Naive thymus-derived CD4-positive, alpha-beta T cell (primary cell): ENCODE measurements at regions not wholly inside any gene's neighbourhood (a gene's known extent, or its start where the extent isn't known, plus 50 kb on each side); places are given as distances from the start of the nearest gene placed in this dataset.
A peak's percentile ranks its signal among the peaks of the same experiment; 100 is the strongest.
"Not testable (repeated sequence)": the region's sequence is repeated elsewhere in the genome, so short reads cannot be mapped to it uniquely, and the experiment has no call there.

Source experiments
- ATAC-seq: fragments of 150-1000 bp; cut with Tn5 transposase; 2 replicates; pipeline ENCODE4 v1.10.0; 2021; ENCODE audit warnings: mild to moderate bottlenecking, moderate library complexity
- CTCF ChIA-PET: fragments of 350-600 bp; sonication (Branson Sonifier 250); formaldehyde crosslinking; loops from one replicate; lab custom pipeline; 2021; ENCODE audit warnings: antibody characterized with exemption; lab: Charles Lee
- POLR2A ChIA-PET: fragments of 350-600 bp; sonication (Branson Sonifier 250); formaldehyde crosslinking; loops from one replicate; lab custom pipeline; 2021; ENCODE audit warnings: antibody characterized with exemption, inconsistent platforms; lab: Charles Lee
- DNase-seq, 9 donors: peaks; one replicate each; pipeline versions ENCODE4 v3.0.0 to v3.0.0-alpha.2; 2020 to 2022; ENCODE audit warnings: mixed read lengths in 1 of 9
- H3K27ac ChIP-seq: one replicate; pipeline ENCODE4 v1.7.0; 2013; ENCODE audit warnings: mild to moderate bottlenecking, low read depth, low read length, moderate library complexity
- H3K27me3 ChIP-seq, 2 donors: one replicate each; pipeline ENCODE4 v1.7.0; 2013; ENCODE audit warnings: low read length in 2 of 2, mild to moderate bottlenecking in 2 of 2, moderate library complexity in 2 of 2; ENCODE audit not compliant: control insufficient read depth in 2 of 2, insufficient read depth in 2 of 2
- H3K36me3 ChIP-seq, 3 experiments: 1 replicate in 2 of 3; 2 replicates in 1 of 3; pipeline ENCODE4 v1.7.0; 2013; ENCODE audit warnings: low read length in 3 of 3, mild to moderate bottlenecking in 3 of 3, moderate library complexity in 1 of 3; ENCODE audit not compliant: insufficient read depth in 3 of 3, control insufficient read depth in 2 of 3
- H3K4me1 ChIP-seq, 2 donors: one replicate each; pipeline ENCODE4 v1.7.0; 2013; ENCODE audit warnings: low read length in 2 of 2, mild to moderate bottlenecking in 2 of 2, moderate library complexity in 1 of 2; ENCODE audit not compliant: control insufficient read depth in 2 of 2, insufficient read depth in 2 of 2
- H3K4me3 ChIP-seq: 2 replicates; pipeline ENCODE4 v1.7.0; 2013; ENCODE audit warnings: mild to moderate bottlenecking, low read length
- H3K9me3 ChIP-seq, 3 experiments: 1 replicate in 2 of 3; 2 replicates in 1 of 3; pipeline ENCODE4 v1.7.0; 2013; ENCODE audit warnings: low read length in 3 of 3; ENCODE audit not compliant: control insufficient read depth in 2 of 3
- H3K27ac Mint-ChIP-seq, 9 donors: one replicate each; pipeline ENCODE4 v1.8.0; 2020 to 2022; ENCODE audit warnings: mixed read lengths in 9 of 9, mild to moderate bottlenecking in 8 of 9, moderate library complexity in 5 of 9, inconsistent platforms in 2 of 9
- H3K27me3 Mint-ChIP-seq, 5 donors: one replicate each; pipeline ENCODE4 v1.8.0; 2021 to 2022; ENCODE audit warnings: mixed read lengths in 5 of 5, mild to moderate bottlenecking in 1 of 5
- H3K36me3 Mint-ChIP-seq, 5 donors: one replicate each; pipeline ENCODE4 v1.8.0; 2020 to 2022; ENCODE audit warnings: mixed read lengths in 5 of 5, mild to moderate bottlenecking in 3 of 5, inconsistent platforms in 1 of 5
- H3K4me1 Mint-ChIP-seq, 7 donors: one replicate each; pipeline ENCODE4 v1.8.0; 2020 to 2022; ENCODE audit warnings: mixed read lengths in 7 of 7, mild to moderate bottlenecking in 3 of 7, inconsistent platforms in 1 of 7
- H3K4me3 Mint-ChIP-seq, 10 donors: one replicate each; pipeline ENCODE4 v1.8.0; 2020 to 2022; ENCODE audit warnings: mild to moderate bottlenecking in 10 of 10, mixed read lengths in 10 of 10, moderate library complexity in 6 of 10, inconsistent platforms in 2 of 10
- H3K9me3 Mint-ChIP-seq, 11 donors: one replicate each; pipeline ENCODE4 v1.8.0; 2020 to 2022; ENCODE audit warnings: mixed read lengths in 11 of 11, mild to moderate bottlenecking in 4 of 11, inconsistent platforms in 1 of 11, moderate library complexity in 1 of 11
- intact Hi-C, 2 donors: fragments of 100-400 bp; cut with micrococcal nuclease; formaldehyde crosslinking; loops; one replicate each; pipeline ENCODE4 v1.15.1; 2023

- H3K4me1 ChIP-seq, H3K27me3 ChIP-seq, H3K4me3 ChIP-seq, POLR2A ChIA-PET, H3K36me3 Mint-ChIP-seq, H3K27ac ChIP-seq, H3K4me1 Mint-ChIP-seq, ATAC-seq, H3K9me3 ChIP-seq, CTCF ChIA-PET, H3K4me3 Mint-ChIP-seq, H3K27ac Mint-ChIP-seq, DNase-seq, H3K27me3 Mint-ChIP-seq, H3K36me3 ChIP-seq: not testable (repeated sequence)
- peaks cover 0 to 11% (median 4%) of the 10 kb centered on the region in 11 donors for H3K9me3 Mint-ChIP-seq
- intact Hi-C loops: loop anchor here in 1 of 2 donors (10.0 kb wide), 1 partner anchor 165 kb away; no protein-coding TSS in a partner anchor
These were observed 94.3 kb downstream of the ETS2 start for GRCh38 chr21:38899985-38900384.

- ChIA-PET CTCF (no interaction called here), POLR2A (no interaction called here)
- H3K27me3 Mint-ChIP-seq: peaks cover 8 to 15% (median 11%) of the 10 kb centered on the region in 5 donors
- Histone ChIP-seq H3K4me3 (no peak overlapping the region), H3K4me1 (no peaks in the 10 kb centered on the region), H3K9me3 (no peaks in the 10 kb centered on the region), H3K27ac (no peak overlapping the region), H3K27me3 (no peaks in the 10 kb centered on the region), H3K36me3 (no peaks in the 10 kb centered on the region)
- DNase-seq (no peak), ATAC-seq (no peak)
- peaks cover 0 to 15% (median 3%) of the 10 kb centered on the region in 11 donors for H3K9me3 Mint-ChIP-seq
- H3K4me3 Mint-ChIP-seq: no peak overlapping the region
- H3K27ac Mint-ChIP-seq: no peak overlapping the region
- H3K4me1 Mint-ChIP-seq: no peaks in the 10 kb centered on the region
- intact Hi-C loops: loop anchor here in 1 of 2 donors (10.0 kb wide), 1 partner anchor 165 kb away; no protein-coding TSS in a partner anchor
- peaks cover 0 to 7% (median 0%) of the 10 kb centered on the region in 5 donors for H3K36me3 Mint-ChIP-seq
These were observed 93.7 kb downstream of the ETS2 start for GRCh38 chr21:38899277-38899947.

- H3K9me3 Mint-ChIP-seq: peaks cover 0 to 13% (median 3%) of the 10 kb centered on the region in 11 donors
- H3K27me3 ChIP-seq: no peaks in the 10 kb centered on the region
- DNase-seq: no peak
- no peaks in the 10 kb centered on the region for H3K9me3 ChIP-seq
- no peak overlapping the region for H3K27ac ChIP-seq
- intact Hi-C loops: loop anchor here in 1 of 2 donors (10.0 kb wide), 1 partner anchor 164 kb away; no protein-coding TSS in a partner anchor
- ChIA-PET POLR2A (no interaction called here), CTCF (no interaction called here)
- H3K4me3 ChIP-seq: no peak overlapping the region
- H3K4me3 Mint-ChIP-seq: no peak overlapping the region
- H3K27me3 Mint-ChIP-seq: peaks cover 10 to 18% (median 14%) of the 10 kb centered on the region in 5 donors
- no peaks in the 10 kb centered on the region for H3K36me3 ChIP-seq
- ATAC-seq: peak; percentile 18
- no peaks in the 10 kb centered on the region for H3K4me1 Mint-ChIP-seq
- no peaks in the 10 kb centered on the region for H3K4me1 ChIP-seq
- no peak overlapping the region for H3K27ac Mint-ChIP-seq
- H3K36me3 Mint-ChIP-seq: peaks cover 0 to 7% (median 0%) of the 10 kb centered on the region in 5 donors
These were observed 92.8 kb downstream of the ETS2 start for GRCh38 chr21:38898422-38899096.

- peaks cover 0 to 7% (median 0%) of the 10 kb centered on the region in 5 donors for H3K36me3 Mint-ChIP-seq
- no peaks in the 10 kb centered on the region for H3K4me1 Mint-ChIP-seq
- no peaks in the 10 kb centered on the region for H3K27me3 ChIP-seq
- H3K4me3 Mint-ChIP-seq: no peak overlapping the region
- H3K36me3 ChIP-seq: no peaks in the 10 kb centered on the region
- no peak overlapping the region for H3K27ac ChIP-seq
- H3K9me3 ChIP-seq: no peaks in the 10 kb centered on the region
- ATAC-seq (no peak), DNase-seq (no peak)
- POLR2A ChIA-PET: no interaction called here
- intact Hi-C loops: loop anchor here in 1 of 2 donors (10.0 kb wide), 1 partner anchor 163 kb away; no protein-coding TSS in a partner anchor
- CTCF ChIA-PET: no interaction called here
- peaks cover 0 to 13% (median 2%) of the 10 kb centered on the region in 11 donors for H3K9me3 Mint-ChIP-seq
- no peak overlapping the region for H3K4me3 ChIP-seq
- peaks cover 10 to 23% (median 14%) of the 10 kb centered on the region in 5 donors for H3K27me3 Mint-ChIP-seq
- H3K27ac Mint-ChIP-seq: no peak overlapping the region
- H3K4me1 ChIP-seq: no peaks in the 10 kb centered on the region
These were observed 92.0 kb downstream of the ETS2 start for GRCh38 chr21:38897532-38898421.

GRCh38 chr21:38894899-38895298 lies 89.2 kb downstream of the ETS2 start:
- Mint-ChIP-seq H3K4me1 (no peaks in the 10 kb centered on the region), H3K27ac (no peak overlapping the region), H3K4me3 (no peak overlapping the region), H3K36me3 (peaks cover 0 to 5% (median 0%) of the 10 kb centered on the region in 5 donors), H3K27me3 (peaks cover 10 to 39% (median 33%) of the 10 kb centered on the region in 5 donors), H3K9me3 (peaks cover 0 to 16% (median 2%) of the 10 kb centered on the region in 11 donors)
- ChIA-PET CTCF (no interaction called here), POLR2A (no interaction called here)
- no peaks in the 10 kb centered on the region for H3K9me3 ChIP-seq
- H3K4me3 ChIP-seq: no peak overlapping the region
- H3K27ac ChIP-seq: no peak overlapping the region
- no peaks in the 10 kb centered on the region for H3K27me3 ChIP-seq
- no peaks in the 10 kb centered on the region for H3K36me3 ChIP-seq
- H3K4me1 ChIP-seq: no peaks in the 10 kb centered on the region
- no peak for ATAC-seq
- DNase-seq: no peak
- intact Hi-C loops: loop anchor here in 1 of 2 donors (10.0 kb wide), 1 partner anchor 160 kb away; no protein-coding TSS in a partner anchor

- Mint-ChIP-seq H3K4me3 (no peak overlapping the region), H3K36me3 (peaks cover 0 to 14% (median 0%) of the 10 kb centered on the region in 5 donors), H3K4me1 (no peaks in the 10 kb centered on the region), H3K27me3 (peaks cover 23 to 46% (median 35%) of the 10 kb centered on the region in 5 donors), H3K9me3 (peaks cover 4 to 55% (median 18%) of the 10 kb centered on the region in 11 donors), H3K27ac (no peak overlapping the region)
- no peaks in the 10 kb centered on the region for H3K36me3 ChIP-seq
- peaks cover 0 to 10% (median 0%) of the 10 kb centered on the region in 3 experiments for H3K9me3 ChIP-seq
- DNase-seq (no peak), ATAC-seq (no peak)
- ChIA-PET POLR2A (no interaction called here), CTCF (no interaction called here)
- H3K4me1 ChIP-seq: no peaks in the 10 kb centered on the region
- peaks cover 0 to 3% of the 10 kb centered on the region in 2 donors for H3K27me3 ChIP-seq
- H3K4me3 ChIP-seq: no peak overlapping the region
- intact Hi-C loops: no loop called here
- H3K27ac ChIP-seq: no peak overlapping the region
These were observed 83.3 kb downstream of the ETS2 start for GRCh38 chr21:38888991-38889561.
